ENCODE measurements at regions not wholly inside any gene's neighbourhood (a gene's known extent, or its start where the extent isn't known, plus 50 kb on each side); places are given as distances from the start of the nearest gene placed in this dataset.

- Histone ChIP-seq H3K9ac (ENCODE audit: low read length) (no peak overlapping the region), H3K9me3 (ENCODE audit: control insufficient read depth, low read length) (no peaks in the 10 kb centered on the region)
- DNase-seq (ENCODE audit: low read depth), result no peak
These were observed 99.8 kb downstream of the TES start for GRCh38 chr7:116310141-116310540.

DNA sequence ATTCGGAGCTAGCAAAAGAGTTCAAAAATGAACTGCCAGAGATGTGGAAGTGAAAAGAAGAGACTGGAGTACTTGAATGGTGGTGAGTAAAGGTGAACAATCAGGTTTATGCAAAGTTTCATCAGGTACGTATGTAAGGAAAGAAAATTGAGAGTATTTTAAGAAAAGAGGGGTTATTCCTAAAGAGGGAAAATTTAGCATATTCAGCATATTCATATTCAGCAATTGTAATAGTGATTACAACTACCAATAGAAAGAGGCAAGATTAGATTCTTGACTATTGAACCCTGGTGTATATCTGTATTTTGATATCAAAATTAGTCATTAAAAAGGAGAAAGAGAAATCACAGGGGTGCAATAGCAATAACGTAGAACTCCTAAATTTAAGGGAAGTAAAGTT lies 100.9 kb downstream of the TES start:
- Histone ChIP-seq H3K27me3 (replicated peaks; ENCODE audit: control insufficient read depth, insufficient read depth, low read length) (no peaks in the 10 kb centered on the region), H3K4me3 (ENCODE audit: low read length) (no peak overlapping the region), H3K4me1 (ENCODE audit: control insufficient read depth, insufficient read depth, low read length) (peaks cover 13% of the 10 kb centered on the region), H3K9me3 (ENCODE audit: control insufficient read depth, low read length) (no peaks in the 10 kb centered on the region), H3K9ac (ENCODE audit: low read length) (no peak overlapping the region), H3K36me3 (ENCODE audit: control insufficient read depth, insufficient read depth, low read length, severe bottlenecking) (no peaks in the 10 kb centered on the region)
- DNase-seq (ENCODE audit: low read depth), result no peak

More at GRCh38 chr7:116310141-116310540, 99.8 kb downstream of the TES start:
- H3K4me1 ChIP-seq (ENCODE audit: control insufficient read depth, insufficient read depth, low read length), result peaks cover 9% of the 10 kb centered on the region
- no peaks in the 10 kb centered on the region for H3K27me3 ChIP-seq (replicated peaks; ENCODE audit: control insufficient read depth, insufficient read depth, low read length)
- H3K4me3 ChIP-seq (ENCODE audit: low read length), result no peak overlapping the region
- H3K36me3 ChIP-seq (ENCODE audit: control insufficient read depth, insufficient read depth, low read length, severe bottlenecking), result no peaks in the 10 kb centered on the region

GRCh38 chr7:116311816-116312471 lies 101.6 kb downstream of the TES start:
- peaks cover 18% of the 10 kb centered on the region for H3K4me1 ChIP-seq (ENCODE audit: control insufficient read depth, insufficient read depth, low read length)
- no peak for DNase-seq (ENCODE audit: low read depth)
- H3K4me3 ChIP-seq (ENCODE audit: low read length), result no peak overlapping the region
- H3K9ac ChIP-seq (ENCODE audit: low read length), result no peak overlapping the region
- no peaks in the 10 kb centered on the region for H3K36me3 ChIP-seq (ENCODE audit: control insufficient read depth, insufficient read depth, low read length, severe bottlenecking)
- H3K9me3 ChIP-seq (ENCODE audit: control insufficient read depth, low read length), result no peaks in the 10 kb centered on the region
- H3K27me3 ChIP-seq (replicated peaks; ENCODE audit: control insufficient read depth, insufficient read depth, low read length), result no peaks in the 10 kb centered on the region

- Histone ChIP-seq H3K9ac (ENCODE audit: low read length) (peak overlapping the region; percentile 76), H3K9me3 (ENCODE audit: control insufficient read depth, low read length) (no peaks in the 10 kb centered on the region), H3K4me3 (ENCODE audit: low read length) (no peak overlapping the region), H3K36me3 (ENCODE audit: control insufficient read depth, insufficient read depth, low read length, severe bottlenecking) (no peaks in the 10 kb centered on the region), H3K4me1 (ENCODE audit: control insufficient read depth, insufficient read depth, low read length) (peaks cover 24% of the 10 kb centered on the region), H3K27me3 (replicated peaks; ENCODE audit: control insufficient read depth, insufficient read depth, low read length) (no peaks in the 10 kb centered on the region)
- peak; percentile 21 for DNase-seq (ENCODE audit: low read depth)
These were observed 105.0 kb downstream of the TES start for GRCh38 chr7:116315293-116315692.

- Histone ChIP-seq H3K27me3 (replicated peaks; ENCODE audit: control insufficient read depth, insufficient read depth, low read length) (no peaks in the 10 kb centered on the region), H3K36me3 (ENCODE audit: control insufficient read depth, insufficient read depth, low read length, severe bottlenecking) (no peaks in the 10 kb centered on the region), H3K9ac (ENCODE audit: low read length) (peak overlapping the region; percentile 76), H3K4me3 (ENCODE audit: low read length) (no peak overlapping the region), H3K9me3 (ENCODE audit: control insufficient read depth, low read length) (no peaks in the 10 kb centered on the region), H3K4me1 (ENCODE audit: control insufficient read depth, insufficient read depth, low read length) (peaks cover 24% of the 10 kb centered on the region)
- no peak for DNase-seq (ENCODE audit: low read depth)
These were observed 105.5 kb downstream of the TES start for GRCh38 chr7:116315803-116316202.

GRCh38 chr7:116316838-116317628 lies 106.7 kb downstream of the TES start:
- H3K36me3 ChIP-seq (ENCODE audit: control insufficient read depth, insufficient read depth, low read length, severe bottlenecking), result no peaks in the 10 kb centered on the region
- peak; percentile 97 for DNase-seq (ENCODE audit: low read depth)
- no peaks in the 10 kb centered on the region for H3K27me3 ChIP-seq (replicated peaks; ENCODE audit: control insufficient read depth, insufficient read depth, low read length)
- peaks cover 24% of the 10 kb centered on the region for H3K4me1 ChIP-seq (ENCODE audit: control insufficient read depth, insufficient read depth, low read length)
- peak overlapping the region; percentile 76 for H3K9ac ChIP-seq (ENCODE audit: low read length)
- no peaks in the 10 kb centered on the region for H3K9me3 ChIP-seq (ENCODE audit: control insufficient read depth, low read length)
- peak overlapping the region; percentile 39 for H3K4me3 ChIP-seq (ENCODE audit: low read length)

GRCh38 chr7:116317907-116318306 lies 107.6 kb downstream of the TES start:
- Histone ChIP-seq H3K9ac (ENCODE audit: low read length) (peak overlapping the region; percentile 37), H3K4me3 (ENCODE audit: low read length) (no peak overlapping the region), H3K36me3 (ENCODE audit: control insufficient read depth, insufficient read depth, low read length, severe bottlenecking) (no peaks in the 10 kb centered on the region), H3K4me1 (ENCODE audit: control insufficient read depth, insufficient read depth, low read length) (peaks cover 24% of the 10 kb centered on the region), H3K9me3 (ENCODE audit: control insufficient read depth, low read length) (no peaks in the 10 kb centered on the region), H3K27me3 (replicated peaks; ENCODE audit: control insufficient read depth, insufficient read depth, low read length) (no peaks in the 10 kb centered on the region)
- DNase-seq (ENCODE audit: low read depth), result peak; percentile 48

- no peak for DNase-seq (ENCODE audit: low read depth)
- H3K4me3 ChIP-seq (ENCODE audit: low read length), result no peak overlapping the region
- no peaks in the 10 kb centered on the region for H3K9me3 ChIP-seq (ENCODE audit: control insufficient read depth, low read length)
- H3K4me1 ChIP-seq (ENCODE audit: control insufficient read depth, insufficient read depth, low read length), result peaks cover 23% of the 10 kb centered on the region
- H3K36me3 ChIP-seq (ENCODE audit: control insufficient read depth, insufficient read depth, low read length, severe bottlenecking), result no peaks in the 10 kb centered on the region
- H3K9ac ChIP-seq (ENCODE audit: low read length), result no peak overlapping the region
- H3K27me3 ChIP-seq (replicated peaks; ENCODE audit: control insufficient read depth, insufficient read depth, low read length), result no peaks in the 10 kb centered on the region
These were observed 112.2 kb downstream of the TES start for GRCh38 chr7:116322541-116322940.

- H3K36me3 ChIP-seq (ENCODE audit: control insufficient read depth, insufficient read depth, low read length, severe bottlenecking), result no peaks in the 10 kb centered on the region
- H3K27me3 ChIP-seq (replicated peaks; ENCODE audit: control insufficient read depth, insufficient read depth, low read length), result no peaks in the 10 kb centered on the region
- H3K4me1 ChIP-seq (ENCODE audit: control insufficient read depth, insufficient read depth, low read length), result peaks cover 38% of the 10 kb centered on the region
- H3K9me3 ChIP-seq (ENCODE audit: control insufficient read depth, low read length), result no peaks in the 10 kb centered on the region
- H3K4me3 ChIP-seq (ENCODE audit: low read length), result no peak overlapping the region
- no peak for DNase-seq (ENCODE audit: low read depth)
- no peak overlapping the region for H3K9ac ChIP-seq (ENCODE audit: low read length)
These were observed 114.2 kb downstream of the TES start for GRCh38 chr7:116324582-116324981.

GRCh38 chr7:116325517-116325916 lies 115.2 kb downstream of the TES start:
- no peaks in the 10 kb centered on the region for H3K27me3 ChIP-seq (replicated peaks; ENCODE audit: control insufficient read depth, insufficient read depth, low read length)
- no peaks in the 10 kb centered on the region for H3K9me3 ChIP-seq (ENCODE audit: control insufficient read depth, low read length)
- no peak overlapping the region for H3K9ac ChIP-seq (ENCODE audit: low read length)
- no peak for DNase-seq (ENCODE audit: low read depth)
- no peaks in the 10 kb centered on the region for H3K36me3 ChIP-seq (ENCODE audit: control insufficient read depth, insufficient read depth, low read length, severe bottlenecking)
- H3K4me1 ChIP-seq (ENCODE audit: control insufficient read depth, insufficient read depth, low read length), result peaks cover 48% of the 10 kb centered on the region
- no peak overlapping the region for H3K4me3 ChIP-seq (ENCODE audit: low read length)

GRCh38 chr7:116327135-116327534 lies 116.8 kb downstream of the TES start:
- no peak for DNase-seq (ENCODE audit: low read depth)
- Histone ChIP-seq H3K4me1 (ENCODE audit: control insufficient read depth, insufficient read depth, low read length) (peaks cover 64% of the 10 kb centered on the region), H3K9ac (ENCODE audit: low read length) (peak overlapping the region; percentile 67), H3K4me3 (ENCODE audit: low read length) (no peak overlapping the region), H3K9me3 (ENCODE audit: control insufficient read depth, low read length) (no peaks in the 10 kb centered on the region), H3K36me3 (ENCODE audit: control insufficient read depth, insufficient read depth, low read length, severe bottlenecking) (no peaks in the 10 kb centered on the region), H3K27me3 (replicated peaks; ENCODE audit: control insufficient read depth, insufficient read depth, low read length) (no peaks in the 10 kb centered on the region)

All from adipocyte (in vitro differentiated cells).